ENCODE measurements at regions not wholly inside any gene's neighbourhood (a gene's known extent, or its start where the extent isn't known, plus 50 kb on each side); places are given as distances from the start of the nearest gene placed in this dataset.

DNA sequence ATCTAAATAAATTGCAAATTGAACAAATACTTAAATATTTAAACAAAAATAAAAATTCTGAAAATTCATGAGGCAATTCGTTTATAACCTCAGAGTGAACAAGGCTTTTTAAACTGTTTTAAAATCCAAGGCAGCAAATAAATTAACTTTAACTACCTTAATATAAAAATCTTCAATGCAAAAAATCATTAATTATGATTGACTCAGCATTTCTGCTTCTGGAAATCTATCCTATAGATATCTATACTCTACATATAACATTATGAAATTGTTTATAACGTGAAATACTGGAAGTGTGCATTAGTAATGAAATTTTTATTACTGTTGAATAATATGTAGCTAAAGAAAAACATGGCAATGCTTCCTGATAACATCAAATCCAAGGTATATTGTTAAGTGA is 92.4 kb downstream of the ADAMTS1 start:
- TF ChIP-seq, protein P1, sequence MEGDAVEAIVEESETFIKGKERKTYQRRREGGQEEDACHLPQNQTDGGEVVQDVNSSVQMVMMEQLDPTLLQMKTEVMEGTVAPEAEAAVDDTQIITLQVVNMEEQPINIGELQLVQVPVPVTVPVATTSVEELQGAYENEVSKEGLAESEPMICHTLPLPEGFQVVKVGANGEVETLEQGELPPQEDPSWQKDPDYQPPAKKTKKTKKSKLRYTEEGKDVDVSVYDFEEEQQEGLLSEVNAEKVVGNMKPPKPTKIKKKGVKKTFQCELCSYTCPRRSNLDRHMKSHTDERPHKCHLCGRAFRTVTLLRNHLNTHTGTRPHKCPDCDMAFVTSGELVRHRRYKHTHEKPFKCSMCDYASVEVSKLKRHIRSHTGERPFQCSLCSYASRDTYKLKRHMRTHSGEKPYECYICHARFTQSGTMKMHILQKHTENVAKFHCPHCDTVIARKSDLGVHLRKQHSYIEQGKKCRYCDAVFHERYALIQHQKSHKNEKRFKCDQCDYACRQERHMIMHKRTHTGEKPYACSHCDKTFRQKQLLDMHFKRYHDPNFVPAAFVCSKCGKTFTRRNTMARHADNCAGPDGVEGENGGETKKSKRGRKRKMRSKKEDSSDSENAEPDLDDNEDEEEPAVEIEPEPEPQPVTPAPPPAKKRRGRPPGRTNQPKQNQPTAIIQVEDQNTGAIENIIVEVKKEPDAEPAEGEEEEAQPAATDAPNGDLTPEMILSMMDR (IDR thresholded peaks at IDR 0.05) = no peak
- no peak for TF ChIP-seq POLR2A (IDR thresholded peaks at IDR 0.05)

All from heart left ventricle (tissue), 13 donors.